Upper lobe of left lung (tissue), 4 donors: ENCODE measurements at regions not wholly inside any gene's neighbourhood (a gene's known extent, or its start where the extent isn't known, plus 50 kb on each side); places are given as distances from the start of the nearest gene placed in this dataset.

Experiments used
- EP300 ChIP-seq, 4 donors: sonication (generic); formaldehyde crosslinking; IDR thresholded peaks; one replicate each; pipeline ENCODE4 v1.5.1; 2017; ENCODE audit warnings: antibody characterized with exemption in 4 of 4, control low read depth in 2 of 4
- POLR2A ChIP-seq, 4 donors: fragments of 450-650 bp; IDR thresholded peaks; one replicate each; pipeline ENCODE4 v1.5.1; 2016 to 2017; ENCODE audit warnings: antibody characterized with exemption in 4 of 4, mild to moderate bottlenecking in 2 of 4
- TF ChIP-seq, protein P1 (sequence below), 6 experiments: fragments of 450-650 bp in 4 of 6; fragments of 200-600 bp in 2 of 6; sonication (generic) in 2 of 6; IDR thresholded peaks; one replicate each; pipeline ENCODE4 v1.5.1; 2016 to 2019; ENCODE audit warnings: antibody characterized with exemption in 6 of 6

DNA sequence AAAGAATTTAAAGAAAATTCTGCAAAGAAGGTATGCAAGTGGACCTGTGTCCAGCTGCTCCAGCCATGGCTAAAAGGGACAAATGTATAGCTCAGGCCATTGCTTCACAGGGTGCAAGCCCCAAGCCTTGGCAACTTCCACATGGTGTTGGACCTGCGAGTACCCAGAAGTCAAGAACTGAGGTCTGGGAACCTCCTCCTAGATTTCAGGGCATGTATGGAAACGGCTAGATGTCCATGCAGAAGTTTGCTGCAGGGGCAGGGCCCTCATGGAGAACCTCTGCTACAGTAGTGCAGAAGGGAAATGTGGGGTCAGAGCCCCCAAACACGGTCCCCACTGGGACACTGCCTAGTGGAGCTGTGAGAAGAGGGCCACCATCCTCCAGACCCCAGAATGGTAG is 284.0 kb upstream of the RAB6C start:
- TF ChIP-seq POLR2A (IDR thresholded peaks at IDR 0.05) (no peak), EP300 (IDR thresholded peaks at IDR 0.05) (no peak)
- TF ChIP-seq, protein P1, sequence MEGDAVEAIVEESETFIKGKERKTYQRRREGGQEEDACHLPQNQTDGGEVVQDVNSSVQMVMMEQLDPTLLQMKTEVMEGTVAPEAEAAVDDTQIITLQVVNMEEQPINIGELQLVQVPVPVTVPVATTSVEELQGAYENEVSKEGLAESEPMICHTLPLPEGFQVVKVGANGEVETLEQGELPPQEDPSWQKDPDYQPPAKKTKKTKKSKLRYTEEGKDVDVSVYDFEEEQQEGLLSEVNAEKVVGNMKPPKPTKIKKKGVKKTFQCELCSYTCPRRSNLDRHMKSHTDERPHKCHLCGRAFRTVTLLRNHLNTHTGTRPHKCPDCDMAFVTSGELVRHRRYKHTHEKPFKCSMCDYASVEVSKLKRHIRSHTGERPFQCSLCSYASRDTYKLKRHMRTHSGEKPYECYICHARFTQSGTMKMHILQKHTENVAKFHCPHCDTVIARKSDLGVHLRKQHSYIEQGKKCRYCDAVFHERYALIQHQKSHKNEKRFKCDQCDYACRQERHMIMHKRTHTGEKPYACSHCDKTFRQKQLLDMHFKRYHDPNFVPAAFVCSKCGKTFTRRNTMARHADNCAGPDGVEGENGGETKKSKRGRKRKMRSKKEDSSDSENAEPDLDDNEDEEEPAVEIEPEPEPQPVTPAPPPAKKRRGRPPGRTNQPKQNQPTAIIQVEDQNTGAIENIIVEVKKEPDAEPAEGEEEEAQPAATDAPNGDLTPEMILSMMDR (IDR thresholded peaks at IDR 0.05): no peak
